Esophagus mucosa (tissue), 1 donor: ENCODE measurements at regions not wholly inside any gene's neighbourhood (a gene's known extent, or its start where the extent isn't known, plus 50 kb on each side); places are given as distances from the start of the nearest gene placed in this dataset.
"Not testable (repeated sequence)": the region's sequence is repeated elsewhere in the genome, so short reads cannot be mapped to it uniquely, and the experiment has no call there.

Experiments used
- ATAC-seq: fragments of 200-7000 bp; cut with Tn5 transposase; one replicate; pipeline ENCODE4 v1.9.1; 2020
- donor health status: DM: yes; HTN: yes; CAD: no.

GRCh38 chr9:11549311-11549794, 936.6 kb upstream of the PTPRD start:
- no peak for ATAC-seq

DNA sequence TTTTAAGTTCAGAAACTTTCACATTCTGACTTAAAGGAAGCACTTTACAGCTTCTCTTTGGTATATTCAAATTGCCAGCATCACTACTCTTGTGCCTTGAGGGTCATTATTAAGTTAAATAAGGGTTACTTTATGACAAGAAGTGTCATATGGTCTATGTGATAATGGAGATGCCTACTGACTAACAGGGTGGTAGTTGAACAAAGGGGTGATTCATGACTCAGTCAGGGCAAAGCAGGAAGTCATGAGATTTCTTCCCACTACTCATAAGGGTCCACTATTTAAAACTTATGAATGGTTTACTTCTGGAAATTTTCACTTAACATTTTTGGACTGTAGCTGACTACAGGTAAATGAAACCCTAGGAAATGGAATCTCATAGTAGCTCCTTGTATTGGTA, 938.3 kb upstream of the PTPRD start:
- no peak for ATAC-seq

GRCh38 chr9:11558043-11558442, 945.2 kb upstream of the PTPRD start:
- no peak for ATAC-seq

DNA sequence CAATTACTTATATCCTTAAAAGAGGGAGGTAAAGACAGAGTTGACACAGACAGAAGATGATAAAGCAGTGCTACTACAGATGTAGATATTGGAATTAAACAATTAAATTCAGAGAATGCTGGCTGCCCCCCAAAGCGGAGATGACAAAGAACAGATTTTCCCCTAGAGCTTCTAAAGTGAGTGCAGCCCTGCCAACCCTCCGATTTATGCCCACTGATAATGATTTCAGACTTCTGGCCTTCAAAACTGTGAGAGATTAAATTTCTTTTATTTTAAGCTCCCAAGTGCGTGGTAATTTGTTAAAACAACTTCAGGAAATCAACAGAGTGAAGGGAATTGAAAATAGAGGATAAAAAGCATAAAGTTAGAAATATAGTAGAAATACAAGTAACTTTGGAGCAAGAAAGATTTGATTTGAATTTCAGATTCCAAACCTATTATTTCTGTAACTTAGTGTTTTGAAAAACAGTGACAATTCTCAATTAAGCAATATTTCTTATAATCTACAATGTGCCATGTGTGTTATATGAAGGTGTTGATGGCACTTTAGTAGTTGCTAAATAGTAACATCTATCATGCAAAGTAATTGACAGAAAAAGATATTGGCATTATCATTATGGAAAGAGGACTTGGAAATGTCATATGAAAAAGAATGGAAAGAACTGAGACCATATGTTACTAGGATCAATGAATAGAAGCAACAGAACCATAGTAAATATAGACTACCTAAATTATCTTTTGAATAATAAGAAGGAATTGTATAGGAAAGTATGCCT, 946.4 kb upstream of the PTPRD start:
- no peak for ATAC-seq

- ATAC-seq = no peak
These were observed 964.7 kb upstream of the PTPRD start for GRCh38 chr9:11577522-11577921.

GRCh38 chr9:11595756-11596155, 983.0 kb upstream of the PTPRD start:
- ATAC-seq = no peak

- ATAC-seq = peak; percentile 23
These were observed 1005.5 kb upstream of the PTPRD start for GRCh38 chr9:11618241-11618805.

GRCh38 chr9:11632691-11633090, 1019.9 kb upstream of the PTPRD start:
- no peak for ATAC-seq

DNA sequence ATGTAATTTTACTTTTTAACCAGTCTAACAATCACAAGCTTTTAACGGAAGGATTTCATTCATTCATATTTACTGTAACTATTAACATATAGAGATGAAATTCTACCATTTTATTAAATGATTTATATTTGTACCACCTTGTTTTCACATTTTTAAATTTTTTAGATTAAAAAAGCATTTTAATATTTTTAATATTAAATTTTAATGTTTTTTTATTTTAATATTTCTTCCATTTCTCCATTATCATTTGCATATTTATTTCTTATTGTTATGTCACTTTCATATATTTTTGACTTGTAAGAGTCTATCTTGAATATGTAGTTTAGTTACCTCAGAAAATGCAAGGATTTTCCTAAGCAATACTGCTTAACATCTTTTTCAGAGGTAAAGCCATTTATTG, 1034.0 kb upstream of the PTPRD start:
- ATAC-seq = no peak

DNA sequence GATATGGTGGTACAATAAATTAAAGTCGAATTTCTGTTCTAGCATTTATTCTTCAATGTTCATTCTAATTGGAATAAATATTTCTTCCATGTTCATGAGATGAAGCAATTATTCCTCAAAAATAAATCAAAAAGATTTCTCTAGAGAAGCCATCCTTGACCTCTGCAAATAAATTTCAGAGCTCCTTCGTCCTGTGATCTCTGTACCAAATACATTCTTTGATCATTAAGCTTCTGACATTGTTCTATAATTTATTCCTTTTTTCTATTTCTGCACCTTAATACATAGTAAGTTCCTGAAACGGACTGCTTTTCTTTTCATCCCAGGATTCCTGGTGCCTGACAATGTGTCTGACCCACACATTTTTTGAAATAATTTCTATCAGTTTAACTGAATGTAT, 1039.3 kb upstream of the TYRP1 start:
- ATAC-seq = no peak

- ATAC-seq = no peak
These were observed 1029.3 kb upstream of the TYRP1 start for GRCh38 chr9:11663913-11664312.

DNA sequence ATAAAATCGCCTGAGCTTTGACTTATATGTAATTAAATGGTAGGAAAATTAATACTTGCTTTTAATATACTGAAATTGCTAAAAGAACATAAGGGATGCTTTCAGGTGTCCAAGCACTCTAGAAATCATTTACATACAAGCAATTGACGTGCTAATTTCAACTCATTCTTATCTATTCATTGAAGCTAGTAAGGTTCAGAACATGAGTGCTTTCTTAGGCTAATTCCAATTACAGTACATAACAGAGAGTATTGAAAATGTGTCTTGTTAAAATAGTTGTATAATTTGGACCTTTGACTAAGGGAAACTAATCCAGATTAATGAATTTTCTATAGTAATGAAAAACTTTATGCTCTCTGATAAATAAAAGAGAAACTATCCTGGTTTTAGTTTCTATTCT, 1016.4 kb upstream of the TYRP1 start:
- no peak for ATAC-seq

DNA sequence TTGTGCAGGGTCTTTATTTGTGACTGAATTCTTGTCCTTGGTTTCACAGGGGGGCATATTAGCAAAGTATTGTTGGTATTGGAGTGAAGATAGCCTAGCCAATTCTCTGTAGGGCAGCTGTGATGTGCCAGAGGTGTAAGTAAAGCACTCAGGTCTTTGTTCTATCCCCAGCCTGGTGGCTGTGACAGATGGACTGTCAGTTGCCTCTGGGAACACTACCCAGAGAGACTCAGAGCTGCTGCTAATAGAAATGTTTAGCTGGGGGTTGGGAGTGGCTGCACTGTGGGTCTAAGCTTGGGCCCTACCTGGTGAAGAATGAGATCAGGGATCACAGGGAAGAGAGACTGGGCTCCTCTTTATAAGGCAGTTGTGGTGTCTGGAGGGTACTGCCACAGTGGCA, 1006.5 kb upstream of the TYRP1 start:
- ATAC-seq = no peak

DNA sequence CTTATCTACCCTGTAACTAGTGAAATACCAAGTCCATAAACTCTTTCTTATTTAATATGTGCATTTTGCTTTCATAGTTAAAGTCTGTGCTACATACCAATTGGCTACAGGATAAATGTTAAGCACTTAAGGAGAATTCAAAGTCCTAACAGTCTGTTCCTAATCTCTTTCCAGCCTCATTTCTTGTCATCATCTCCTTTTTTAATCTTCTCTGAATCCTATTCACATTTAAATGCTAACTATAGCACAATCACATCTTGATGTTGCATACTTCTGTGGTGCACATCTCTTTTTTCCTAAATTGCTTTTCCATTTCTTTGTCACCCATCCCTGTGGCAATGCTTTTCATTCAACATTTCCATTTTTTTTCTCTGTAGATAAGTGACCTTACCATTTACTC, 996.1 kb upstream of the TYRP1 start:
- no peak for ATAC-seq

- ATAC-seq = no peak
These were observed 991.5 kb upstream of the TYRP1 start for GRCh38 chr9:11701706-11702105.

- ATAC-seq = no peak
These were observed 990.6 kb upstream of the TYRP1 start for GRCh38 chr9:11702548-11702947.

- ATAC-seq = not testable (repeated sequence)
These were observed 989.0 kb upstream of the TYRP1 start for GRCh38 chr9:11704198-11704597.

DNA sequence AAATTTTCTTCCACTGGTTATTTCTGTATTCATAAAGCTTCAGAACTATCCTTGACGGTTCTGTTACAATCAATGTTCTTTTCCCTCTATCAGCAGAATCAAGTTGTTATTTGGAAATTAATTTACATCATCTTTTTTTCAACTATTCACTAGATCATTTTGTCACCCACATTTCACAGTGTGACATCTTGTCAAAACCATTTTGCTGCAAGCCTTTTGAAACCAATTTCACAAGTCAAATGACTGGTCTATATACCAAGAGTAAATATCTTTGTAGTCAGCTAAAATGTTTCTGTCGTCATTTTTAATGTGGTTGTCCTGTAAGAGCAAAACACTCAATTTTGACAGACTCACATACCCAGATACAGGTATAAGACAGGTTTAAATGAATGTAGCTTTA, 984.3 kb upstream of the TYRP1 start:
- no peak for ATAC-seq

GRCh38 chr9:11709567-11709966, 983.6 kb upstream of the TYRP1 start:
- no peak for ATAC-seq

DNA sequence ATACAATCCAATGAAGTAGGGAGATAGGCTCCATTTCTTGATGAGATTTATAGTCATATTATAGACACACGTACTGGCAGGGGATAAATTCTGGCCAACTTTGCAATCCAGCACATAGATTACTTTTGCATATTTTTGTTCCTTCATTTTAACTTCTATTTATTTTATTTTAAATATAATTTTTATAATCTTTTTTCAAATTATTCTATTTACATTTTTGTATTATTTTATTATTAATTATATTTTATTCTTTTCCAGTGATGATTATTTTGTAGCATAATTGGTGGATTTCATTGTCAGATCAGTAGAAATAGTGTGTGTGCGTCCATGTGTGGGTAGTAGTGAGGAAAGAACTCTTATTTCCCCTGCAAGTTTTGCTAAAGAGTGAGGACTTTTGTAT, 980.1 kb upstream of the TYRP1 start:
- ATAC-seq = no peak

GRCh38 chr9:11722957-11723356, 970.2 kb upstream of the TYRP1 start:
- no peak for ATAC-seq

DNA sequence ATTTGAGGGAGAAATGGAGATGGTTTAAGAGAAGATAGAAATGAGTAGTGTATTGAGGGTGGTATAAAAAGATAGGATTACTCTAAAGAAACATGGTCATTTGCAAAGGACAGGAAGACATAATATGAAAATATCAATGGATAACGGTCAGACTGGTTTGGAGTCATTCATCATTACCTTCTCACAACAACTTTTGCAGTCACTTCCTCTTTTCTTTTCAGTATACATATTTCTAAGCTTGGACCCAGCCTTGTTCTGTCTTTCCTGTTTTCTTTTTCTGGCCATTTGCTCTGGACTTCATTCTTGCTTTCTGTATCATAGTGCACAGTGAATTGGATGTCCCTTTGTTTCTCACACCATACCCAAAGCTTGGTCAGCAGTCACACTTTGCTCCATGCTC, 966.5 kb upstream of the TYRP1 start:
- ATAC-seq = no peak

GRCh38 chr9:11735391-11735790, 957.8 kb upstream of the TYRP1 start:
- ATAC-seq = no peak

- ATAC-seq = no peak
These were observed 950.7 kb upstream of the TYRP1 start for GRCh38 chr9:11742471-11742870.

GRCh38 chr9:11743356-11743755, 949.8 kb upstream of the TYRP1 start:
- no peak for ATAC-seq
